GM12892 (cell line): ENCODE measurements at regions not wholly inside any gene's neighbourhood (a gene's known extent, or its start where the extent isn't known, plus 50 kb on each side); places are given as distances from the start of the nearest gene placed in this dataset.

ENCODE experiments used
- POLR2A ChIP-seq: IDR thresholded peaks from 2 replicates; pipeline ENCODE4 v1.6.1; 2011; ENCODE audit warnings: low read depth, low read length, control low read depth
- POLR2AphosphoS5 ChIP-seq: IDR thresholded peaks from 2 replicates; pipeline ENCODE4 v1.6.1; 2011; ENCODE audit warnings: low read depth, low read length, control low read depth
- TAF1 ChIP-seq: IDR thresholded peaks from 2 replicates; pipeline ENCODE4 v1.6.1; 2011; ENCODE audit warnings: low read depth, mild to moderate bottlenecking, control low read depth, low read length, borderline replicate concordance

DNA sequence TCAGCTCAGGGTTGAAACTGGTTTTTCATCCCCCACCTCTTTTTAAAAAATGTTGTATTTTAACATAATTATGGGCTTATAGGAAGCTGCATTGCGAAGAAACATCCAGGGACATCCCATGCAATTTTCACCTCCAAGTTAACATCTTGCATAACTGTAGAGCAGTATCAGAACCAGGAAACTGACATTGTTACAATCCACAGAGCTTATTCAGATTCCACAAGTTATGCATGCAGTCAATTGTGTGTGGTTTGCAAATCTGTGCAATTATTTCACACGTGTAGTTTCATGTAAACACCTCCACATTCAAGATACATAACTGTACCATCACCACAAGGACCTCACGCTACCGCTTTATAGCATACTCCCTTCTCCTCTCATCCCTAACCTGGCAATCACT, 97.5 kb upstream of the GATB start:
- no peak for TF ChIP-seq POLR2A
- TF ChIP-seq TAF1 = no peak
- TF ChIP-seq POLR2AphosphoS5 = no peak
